HG02981 (cell line): ENCODE measurements at regions not wholly inside any gene's neighbourhood (a gene's known extent, or its start where the extent isn't known, plus 50 kb on each side); places are given as distances from the start of the nearest gene placed in this dataset.
"Not testable (repeated sequence)": the region's sequence is repeated elsewhere in the genome, so short reads cannot be mapped to it uniquely, and the experiment has no call there.

ENCODE experiments used
- ATAC-seq: cut with Tn5 transposase; IDR thresholded peaks from one replicate; pipeline ENCODE4 v1.9.1; 2021; ENCODE audit warnings: mild to moderate bottlenecking, moderate library complexity; ENCODE audit not compliant: unreplicated experiment

GRCh38 chr3:163582967-163583366, 1495.3 kb downstream of the SI start:
- no peak for ATAC-seq

DNA sequence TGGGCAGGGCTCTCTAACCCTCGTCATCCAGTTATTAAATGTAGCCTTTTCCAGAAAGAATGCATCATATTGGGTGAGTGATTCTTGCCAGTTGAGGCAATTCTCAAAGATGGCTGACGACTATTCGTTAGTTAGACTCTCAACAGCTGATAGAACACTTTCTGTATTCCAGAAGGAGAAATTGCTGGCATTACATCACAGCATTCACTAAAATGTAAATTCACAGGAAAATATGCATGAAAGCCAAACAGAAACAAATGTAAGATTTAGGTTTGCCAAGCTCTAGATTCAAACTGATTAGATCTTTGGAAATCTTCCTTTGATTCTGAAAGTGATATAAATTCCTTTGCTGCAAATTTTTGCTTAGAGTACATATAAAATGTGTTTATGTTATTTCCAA, 1501.0 kb downstream of the SI start:
- no peak for ATAC-seq

DNA sequence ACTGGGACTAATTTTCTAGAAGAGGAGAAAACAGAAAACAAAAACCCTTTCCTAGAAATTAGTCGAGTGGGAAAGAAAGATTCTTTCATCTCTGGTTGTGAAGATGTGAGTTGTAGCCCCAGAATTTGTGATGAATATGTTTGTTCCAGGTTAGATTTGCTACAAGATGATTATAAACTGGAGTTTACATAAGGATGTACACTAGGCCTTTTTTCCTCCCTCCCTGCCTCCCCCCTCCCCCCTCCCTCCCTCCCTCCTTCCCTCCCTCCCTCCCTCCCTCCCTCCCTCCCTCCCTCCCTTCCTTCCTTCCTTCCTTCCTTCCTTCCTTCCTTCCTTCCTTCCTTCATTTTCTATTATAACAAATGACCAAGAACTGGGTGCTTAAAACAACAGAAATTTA, 1502.0 kb downstream of the SI start:
- no peak for ATAC-seq

DNA sequence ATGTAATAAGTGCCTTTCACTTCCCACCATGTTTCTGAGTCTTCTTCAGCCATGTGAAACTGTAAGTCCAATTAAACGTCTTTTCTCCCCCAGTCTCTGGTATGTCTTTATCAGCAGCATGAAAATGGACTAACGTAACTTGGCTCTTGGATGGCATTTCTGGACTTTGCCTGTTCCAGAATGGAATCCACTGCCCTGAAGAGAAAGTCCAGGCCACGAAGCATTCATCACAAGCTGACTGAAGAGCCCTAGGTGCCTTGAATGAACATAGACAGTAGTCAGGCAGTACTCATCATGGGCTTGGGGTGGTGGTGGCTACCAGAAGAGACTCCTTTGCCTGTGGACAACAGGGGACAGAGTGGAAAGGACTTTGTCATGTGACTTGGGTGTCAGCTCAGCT, 1505.0 kb downstream of the SI start:
- ATAC-seq = no peak

DNA sequence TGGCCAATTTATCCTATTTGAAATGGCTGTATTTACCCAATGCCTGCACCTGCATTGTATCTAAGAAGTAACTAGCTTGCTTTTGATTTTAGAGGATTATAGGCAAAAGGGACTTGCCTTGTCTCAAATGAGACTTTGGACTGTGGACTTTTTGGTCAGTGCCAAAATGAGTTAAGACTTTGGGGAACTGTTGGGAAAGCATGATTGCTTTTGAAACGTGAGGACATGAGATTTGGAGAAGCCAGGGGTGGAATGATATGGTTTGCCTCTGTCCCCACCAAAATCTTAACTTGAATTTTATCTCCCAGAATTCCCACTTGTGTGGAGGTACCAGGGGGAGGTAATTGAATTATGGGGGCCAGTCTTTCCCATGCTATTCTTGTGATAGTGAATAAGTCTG, 1505.4 kb downstream of the SI start:
- ATAC-seq = no peak

- no peak for ATAC-seq
These were observed 1514.8 kb downstream of the SI start for GRCh38 chr3:163563485-163563884.

GRCh38 chr3:163562625-163563024, 1515.7 kb downstream of the SI start:
- no peak for ATAC-seq

DNA sequence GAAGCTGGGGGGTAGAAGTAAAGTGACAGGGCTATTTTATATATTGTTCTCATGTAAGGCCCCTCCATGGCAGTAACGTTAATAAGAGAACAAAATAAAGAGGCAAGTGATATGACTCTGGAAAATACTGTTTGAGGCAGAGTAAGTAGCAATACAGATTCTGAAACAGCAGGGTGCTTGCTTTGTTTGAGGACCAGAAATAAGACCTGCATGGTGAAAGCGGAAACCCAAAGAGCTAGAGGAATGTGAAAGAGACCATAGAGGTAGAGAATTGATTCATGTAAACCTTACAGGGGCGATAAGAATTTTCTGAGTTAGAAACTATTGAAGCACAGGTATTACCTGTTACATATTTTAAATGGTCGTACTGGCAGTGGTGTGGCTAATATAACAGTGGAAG, 1517.1 kb downstream of the SI start:
- no peak for ATAC-seq

DNA sequence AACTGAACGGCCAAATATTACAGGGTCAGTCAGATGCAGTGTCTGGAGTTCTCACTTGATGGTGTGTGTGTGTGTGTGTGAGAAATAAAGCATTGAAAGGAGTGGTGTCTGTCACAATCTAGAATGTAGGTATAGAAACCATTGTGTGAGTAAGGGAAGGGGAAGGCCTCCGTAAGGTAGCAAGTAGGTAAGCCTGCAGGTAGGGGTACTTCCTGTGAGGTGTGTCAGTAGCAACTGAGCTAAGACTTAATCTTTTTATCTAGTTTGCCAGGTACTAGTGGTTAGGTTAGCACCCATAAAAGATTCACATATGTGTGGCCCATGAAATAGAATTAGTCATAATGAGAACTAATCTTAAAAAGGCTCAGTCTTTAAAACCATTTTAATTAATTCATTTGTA, 1517.8 kb downstream of the SI start:
- ATAC-seq = no peak

- no peak for ATAC-seq
These were observed 1521.3 kb downstream of the SI start for GRCh38 chr3:163556813-163557523.

DNA sequence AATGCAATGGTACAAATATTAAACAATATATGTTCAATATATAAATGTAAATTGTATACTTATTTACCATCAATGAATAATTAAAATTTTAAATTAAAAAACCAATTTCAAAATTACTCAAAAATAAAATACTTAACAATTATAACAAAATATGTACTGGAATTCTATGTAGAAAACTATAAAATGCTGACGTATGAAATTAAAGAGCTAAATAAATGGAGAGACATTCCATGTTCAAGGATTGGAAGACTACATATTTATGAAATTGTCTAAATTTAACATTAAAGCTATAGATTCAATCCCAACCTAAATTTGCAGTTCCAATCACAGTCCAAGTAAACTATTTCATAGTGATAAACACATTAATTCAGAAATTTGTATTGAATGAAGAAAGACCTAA, 1522.4 kb downstream of the SI start:
- ATAC-seq = no peak

GRCh38 chr3:163552659-163552966, 1525.7 kb downstream of the SI start:
- no peak for ATAC-seq

DNA sequence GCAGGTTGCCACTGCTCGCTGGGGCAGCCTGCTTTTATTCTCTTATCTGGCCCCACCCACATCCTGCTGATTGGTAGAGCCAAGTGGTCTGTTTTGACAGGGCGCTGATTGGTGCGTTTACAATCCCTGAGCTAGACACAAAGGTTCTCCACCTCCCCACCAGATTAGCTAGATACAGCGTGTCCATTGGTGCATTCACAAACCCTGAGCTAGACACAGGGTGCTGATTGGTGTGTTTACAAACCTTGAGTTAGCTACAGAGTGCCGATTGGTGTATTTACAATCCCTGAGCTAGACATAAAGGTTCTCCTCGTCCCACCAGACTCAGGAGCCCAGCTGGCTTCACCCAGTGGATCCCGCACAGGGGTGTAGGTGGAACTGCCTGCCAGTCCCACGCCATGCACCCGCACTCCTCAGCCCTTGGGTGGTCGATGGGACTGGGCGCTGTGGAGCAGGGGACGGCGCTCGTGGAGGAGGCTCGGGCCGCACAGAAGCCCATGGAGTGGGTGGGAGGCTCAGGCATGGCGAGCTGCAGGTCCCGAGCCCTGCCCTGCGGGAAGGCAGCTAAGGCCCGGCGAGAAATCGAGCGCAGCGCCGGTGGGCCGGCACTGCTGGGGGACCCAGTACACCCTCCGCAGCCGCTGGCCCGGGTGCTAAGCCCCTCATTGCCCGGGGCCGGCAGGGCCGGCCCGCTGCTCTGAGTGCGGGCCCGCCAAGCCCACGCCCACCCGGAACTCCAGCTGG, 1526.2 kb downstream of the SI start:
- ATAC-seq = not testable (repeated sequence)

DNA sequence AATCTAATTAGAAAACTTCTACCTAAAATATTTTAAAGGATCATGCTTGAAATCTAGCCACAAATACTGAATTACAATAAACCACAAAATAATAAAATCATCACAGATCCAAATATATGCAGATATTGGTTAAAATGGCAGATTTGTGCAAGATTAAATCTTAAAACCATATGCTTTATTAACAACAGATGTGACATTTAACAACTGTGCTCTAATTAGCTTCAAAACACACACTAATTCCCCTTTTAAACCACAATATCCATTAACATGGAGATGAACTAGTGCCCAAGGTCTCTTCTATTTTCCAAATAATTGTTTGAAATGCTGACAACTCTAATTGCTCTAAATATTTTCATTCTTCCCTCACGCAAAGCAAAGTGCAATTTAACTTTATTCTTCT, 1530.3 kb downstream of the SI start:
- no peak for ATAC-seq

GRCh38 chr3:163547014-163547685, 1531.1 kb downstream of the SI start:
- no peak for ATAC-seq

DNA sequence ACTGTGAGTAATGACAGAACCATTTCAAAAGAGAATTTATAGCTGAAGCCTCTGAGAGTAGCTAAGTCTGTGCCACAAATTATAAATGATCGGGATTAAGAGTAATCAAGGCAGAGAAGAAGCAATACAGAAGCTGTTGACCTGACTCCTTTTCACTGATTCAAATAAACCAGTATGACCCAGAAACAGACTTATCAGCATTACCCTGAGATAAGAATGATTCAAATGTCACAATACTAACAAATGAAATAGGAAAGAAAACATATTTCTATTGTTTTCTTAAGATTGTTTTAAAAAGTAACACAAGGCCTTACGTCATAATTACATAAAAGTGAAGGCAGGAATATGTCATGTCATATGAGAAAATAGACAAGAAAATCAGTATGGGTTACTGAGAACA, 1534.6 kb downstream of the SI start:
- no peak for ATAC-seq

GRCh38 chr3:163541629-163542028, 1536.7 kb downstream of the SI start:
- no peak for ATAC-seq

- ATAC-seq = no peak
These were observed 1539.9 kb downstream of the SI start for GRCh38 chr3:163538387-163538786.

- ATAC-seq = no peak
These were observed 1544.9 kb downstream of the SI start for GRCh38 chr3:163533381-163533780.

GRCh38 chr3:163523375-163523774, 1554.9 kb downstream of the SI start:
- ATAC-seq = no peak

DNA sequence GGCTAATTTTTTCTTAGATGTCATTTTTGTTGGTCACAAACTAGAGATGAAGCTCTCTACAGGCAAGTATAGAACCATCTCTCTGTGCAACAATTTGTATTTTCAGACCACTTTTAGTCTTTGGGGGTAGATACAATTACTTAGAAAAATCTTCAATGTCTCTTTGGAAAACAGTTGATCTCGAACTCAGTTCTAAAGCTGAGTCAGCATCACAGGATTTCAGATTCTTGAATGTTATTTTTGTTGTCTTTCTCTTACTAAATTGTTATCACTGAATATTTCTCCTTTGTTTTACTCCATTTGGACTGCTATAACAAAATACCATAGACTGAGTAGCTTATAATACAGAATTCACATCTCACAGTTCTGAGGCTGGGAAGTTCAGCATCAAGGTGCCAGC, 1557.0 kb downstream of the SI start:
- ATAC-seq = no peak

- ATAC-seq = no peak
These were observed 1560.2 kb downstream of the SI start for GRCh38 chr3:163518065-163518464.
